Nephron progenitor cell (in vitro differentiated cells): ENCODE measurements at regions not wholly inside any gene's neighbourhood (a gene's known extent, or its start where the extent isn't known, plus 50 kb on each side); places are given as distances from the start of the nearest gene placed in this dataset.

Experiments used
- DNase-seq: peaks from one replicate; pipeline ENCODE4 v3.0.0; 2021
- H3K27ac Mint-ChIP-seq: 2 replicates; pipeline ENCODE4 v1.8.0; 2021; ENCODE audit warnings: mild to moderate bottlenecking, moderate library complexity, mixed read lengths
- H3K27me3 Mint-ChIP-seq: 2 replicates; pipeline ENCODE4 v1.8.0; 2021; ENCODE audit warnings: mild to moderate bottlenecking, low read depth, mixed read lengths; ENCODE audit not compliant: poor library complexity
- H3K36me3 Mint-ChIP-seq: 2 replicates; pipeline ENCODE4 v1.8.0; 2021; ENCODE audit warnings: low read depth, mixed read lengths
- H3K4me1 Mint-ChIP-seq: 2 replicates; pipeline ENCODE4 v1.8.0; 2021; ENCODE audit warnings: mixed read lengths
- H3K4me3 Mint-ChIP-seq: 2 replicates; pipeline ENCODE4 v1.8.0; 2021; ENCODE audit warnings: mild to moderate bottlenecking, moderate library complexity, mixed read lengths
- H3K9me3 Mint-ChIP-seq: 2 replicates; pipeline ENCODE4 v1.8.0; 2021; ENCODE audit warnings: mild to moderate bottlenecking, moderate library complexity, mixed read lengths
- TF ChIP-seq, protein P1 (sequence below): fragments of 200-600 bp; sonication (generic); IDR thresholded peaks from 2 replicates; pipeline ENCODE4 v1.5.0; 2021; ENCODE audit warnings: antibody characterized with exemption

DNA sequence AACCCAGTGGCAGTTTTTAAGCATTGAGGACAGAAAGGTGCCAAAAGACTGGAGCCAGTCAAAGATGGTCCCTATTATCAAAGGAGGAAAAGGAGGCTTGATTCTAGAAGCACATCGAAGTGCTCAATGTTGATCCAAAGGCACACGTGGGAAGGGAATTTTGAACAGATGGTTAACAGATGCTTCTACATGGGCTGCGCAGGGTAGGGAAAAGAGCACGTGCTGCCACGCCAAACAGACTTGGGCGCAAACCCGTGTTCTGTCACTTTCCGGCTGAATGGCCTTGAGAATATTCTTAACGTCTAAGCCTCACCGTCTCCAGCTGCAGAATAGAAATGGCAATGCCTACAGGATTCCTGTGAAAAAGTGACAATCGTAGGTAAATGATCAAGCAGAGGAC lies 217.9 kb upstream of the MTNR1B start:
- Mint-ChIP-seq H3K4me3 (no peak overlapping the region), H3K27ac (no peak overlapping the region), H3K9me3 (peaks cover 23% of the 10 kb centered on the region), H3K36me3 (peaks cover 42% of the 10 kb centered on the region), H3K27me3 (peaks cover 7% of the 10 kb centered on the region), H3K4me1 (peaks cover 21% of the 10 kb centered on the region)
- DNase-seq, result no peak
- TF ChIP-seq, protein P1, sequence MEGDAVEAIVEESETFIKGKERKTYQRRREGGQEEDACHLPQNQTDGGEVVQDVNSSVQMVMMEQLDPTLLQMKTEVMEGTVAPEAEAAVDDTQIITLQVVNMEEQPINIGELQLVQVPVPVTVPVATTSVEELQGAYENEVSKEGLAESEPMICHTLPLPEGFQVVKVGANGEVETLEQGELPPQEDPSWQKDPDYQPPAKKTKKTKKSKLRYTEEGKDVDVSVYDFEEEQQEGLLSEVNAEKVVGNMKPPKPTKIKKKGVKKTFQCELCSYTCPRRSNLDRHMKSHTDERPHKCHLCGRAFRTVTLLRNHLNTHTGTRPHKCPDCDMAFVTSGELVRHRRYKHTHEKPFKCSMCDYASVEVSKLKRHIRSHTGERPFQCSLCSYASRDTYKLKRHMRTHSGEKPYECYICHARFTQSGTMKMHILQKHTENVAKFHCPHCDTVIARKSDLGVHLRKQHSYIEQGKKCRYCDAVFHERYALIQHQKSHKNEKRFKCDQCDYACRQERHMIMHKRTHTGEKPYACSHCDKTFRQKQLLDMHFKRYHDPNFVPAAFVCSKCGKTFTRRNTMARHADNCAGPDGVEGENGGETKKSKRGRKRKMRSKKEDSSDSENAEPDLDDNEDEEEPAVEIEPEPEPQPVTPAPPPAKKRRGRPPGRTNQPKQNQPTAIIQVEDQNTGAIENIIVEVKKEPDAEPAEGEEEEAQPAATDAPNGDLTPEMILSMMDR, result no peak

DNA sequence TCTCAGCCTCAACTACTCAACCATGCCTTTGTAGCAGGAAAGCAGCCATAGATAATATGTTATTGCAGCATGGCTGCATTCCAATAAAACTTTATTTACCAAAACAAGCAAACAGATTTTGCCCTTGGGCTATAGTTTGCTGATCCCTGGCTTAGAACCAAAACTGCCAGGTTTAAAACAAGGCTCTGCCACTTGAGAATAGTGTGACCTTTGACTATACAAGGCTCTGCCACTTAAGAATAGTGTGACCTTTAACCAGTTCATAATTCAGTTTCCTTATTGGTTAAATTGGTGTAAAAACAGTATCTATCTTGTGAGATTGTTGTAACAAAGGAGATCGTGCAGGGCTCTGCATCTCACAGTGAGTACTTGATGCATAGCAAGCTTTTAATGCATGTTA lies 217.3 kb upstream of the MTNR1B start:
- Mint-ChIP-seq H3K4me1 (peaks cover 21% of the 10 kb centered on the region), H3K4me3 (no peak overlapping the region), H3K27ac (no peak overlapping the region), H3K36me3 (peaks cover 36% of the 10 kb centered on the region), H3K9me3 (peaks cover 18% of the 10 kb centered on the region), H3K27me3 (peaks cover 7% of the 10 kb centered on the region)
- TF ChIP-seq, protein P1, result no peak
- no peak for DNase-seq

DNA sequence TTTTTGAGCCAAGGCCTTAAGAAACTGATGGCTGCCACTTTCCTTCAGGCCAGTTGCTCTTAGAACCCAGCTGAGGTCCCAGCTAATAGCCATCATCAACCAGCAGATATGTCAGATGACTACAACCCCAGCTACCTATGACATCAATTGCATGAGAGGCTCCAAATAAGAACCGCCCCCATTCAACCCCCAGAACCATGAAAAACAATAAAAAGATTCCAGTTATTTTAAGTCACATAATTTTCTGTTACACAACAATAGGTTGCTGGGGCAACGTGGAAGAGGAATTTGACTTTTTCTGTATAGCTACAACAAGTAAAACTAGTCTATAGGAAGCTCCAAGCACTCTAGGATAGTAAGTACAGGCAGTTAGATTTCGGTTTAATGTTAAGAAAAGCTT lies 216.3 kb upstream of the MTNR1B start:
- H3K4me1 Mint-ChIP-seq, result peaks cover 22% of the 10 kb centered on the region
- peaks cover 10% of the 10 kb centered on the region for H3K9me3 Mint-ChIP-seq
- no peak overlapping the region for H3K4me3 Mint-ChIP-seq
- peaks cover 26% of the 10 kb centered on the region for H3K36me3 Mint-ChIP-seq
- no peak for DNase-seq
- H3K27me3 Mint-ChIP-seq, result peaks cover 7% of the 10 kb centered on the region
- TF ChIP-seq, protein P1, result no peak
- no peak overlapping the region for H3K27ac Mint-ChIP-seq

DNA sequence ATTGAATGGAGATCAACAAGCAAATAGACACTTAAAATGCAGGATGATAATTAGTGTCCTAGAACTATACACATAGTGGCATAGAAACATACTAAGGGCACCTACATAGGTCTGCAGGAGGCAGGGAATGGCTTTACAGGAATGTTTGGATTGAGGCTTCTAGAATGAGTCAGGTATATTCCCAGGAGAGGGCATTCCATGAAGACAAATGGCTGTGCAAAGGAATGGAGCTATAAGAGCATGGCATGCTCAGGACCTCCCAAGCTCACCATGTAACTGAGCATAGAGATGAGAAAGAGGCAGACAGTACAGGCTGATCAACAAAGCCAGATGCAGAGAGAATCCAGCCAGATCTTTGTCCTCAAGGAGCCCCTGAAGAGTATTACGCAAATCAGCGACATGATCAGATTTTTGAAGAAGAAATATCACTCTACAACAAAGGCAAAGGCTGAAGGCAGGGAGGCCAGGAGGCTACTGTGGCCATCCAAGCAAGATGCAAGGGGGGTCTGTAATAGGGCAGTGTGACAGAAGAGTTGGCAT lies 211.1 kb upstream of the MTNR1B start:
- Mint-ChIP-seq H3K4me1 (peaks cover 29% of the 10 kb centered on the region), H3K27me3 (peaks cover 6% of the 10 kb centered on the region), H3K36me3 (peaks cover 23% of the 10 kb centered on the region), H3K27ac (no peak overlapping the region), H3K9me3 (peaks cover 4% of the 10 kb centered on the region), H3K4me3 (no peak overlapping the region)
- DNase-seq, result no peak
- TF ChIP-seq, protein P1, result no peak

DNA sequence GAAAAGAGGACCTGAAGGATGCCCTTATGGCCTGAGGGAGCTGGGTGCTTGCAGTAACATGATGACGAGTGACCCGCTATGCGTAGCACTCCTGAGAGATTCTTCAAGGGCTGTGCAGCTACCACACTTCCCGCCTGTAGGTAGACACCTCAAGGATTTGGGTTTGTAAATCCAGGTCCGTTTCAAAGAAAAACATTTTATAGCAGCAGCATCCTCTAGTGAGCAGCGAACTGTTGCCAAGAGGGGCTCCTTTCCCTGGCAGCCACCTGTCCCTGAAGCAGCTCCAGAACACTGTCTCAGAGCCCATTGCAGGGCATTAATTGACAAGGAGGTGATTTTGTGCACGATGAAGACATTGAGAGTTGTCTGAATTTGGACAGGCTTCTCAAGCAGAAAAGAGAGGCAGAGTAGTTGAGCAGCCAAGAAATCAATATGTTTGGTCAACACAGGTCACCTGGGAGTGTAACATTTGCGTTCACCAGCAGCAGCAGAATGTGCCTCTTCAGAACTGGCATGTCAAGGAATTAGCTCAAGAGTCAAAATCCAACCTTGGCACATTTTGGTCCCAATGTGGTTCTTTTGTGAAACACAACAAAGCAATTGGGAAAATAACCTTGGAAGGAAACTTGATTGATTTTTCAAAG lies 209.8 kb upstream of the MTNR1B start:
- Mint-ChIP-seq H3K36me3 (peaks cover 32% of the 10 kb centered on the region), H3K9me3 (no peaks in the 10 kb centered on the region), H3K4me3 (no peak overlapping the region), H3K27ac (no peak overlapping the region), H3K27me3 (peaks cover 3% of the 10 kb centered on the region), H3K4me1 (peaks cover 42% of the 10 kb centered on the region)
- TF ChIP-seq, protein P1, result no peak
- DNase-seq, result no peak

DNA sequence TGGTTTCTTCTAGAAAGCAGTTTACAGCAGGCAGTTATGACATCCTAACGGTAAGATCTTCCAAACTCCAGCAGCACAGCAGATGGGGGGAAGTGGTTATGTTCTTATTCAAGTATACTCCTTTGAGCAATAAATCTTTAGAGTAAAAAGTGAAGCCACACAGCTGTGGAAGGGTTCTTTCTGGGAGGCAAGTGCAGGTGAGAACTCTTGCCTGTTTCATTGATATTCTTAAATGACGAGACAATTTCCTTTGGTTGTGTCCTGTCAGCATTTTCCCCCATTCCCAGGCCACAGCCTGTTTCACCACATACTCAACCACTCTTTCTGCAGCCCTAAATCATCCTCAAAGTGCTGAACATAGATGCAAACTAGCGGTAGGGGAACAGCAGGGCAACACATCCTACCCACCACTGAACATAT lies 207.3 kb upstream of the MTNR1B start:
- Mint-ChIP-seq H3K4me1 (peaks cover 65% of the 10 kb centered on the region), H3K9me3 (no peaks in the 10 kb centered on the region), H3K36me3 (peaks cover 41% of the 10 kb centered on the region), H3K27me3 (peaks cover 3% of the 10 kb centered on the region), H3K4me3 (no peak overlapping the region), H3K27ac (no peak overlapping the region)
- TF ChIP-seq, protein P1, result no peak
- DNase-seq, result no peak
